ENCODE measurements at regions not wholly inside any gene's neighbourhood (a gene's known extent, or its start where the extent isn't known, plus 50 kb on each side); places are given as distances from the start of the nearest gene placed in this dataset.

- DNase-seq (ENCODE audit: low read depth, low spot score) (no peak), FAIRE-seq (no peak)
- Histone ChIP-seq H4K20me1 (ENCODE audit: control insufficient read depth, extremely low read depth, insufficient read depth, low read length) (no peaks in the 10 kb centered on the region), H3K36me3 (ENCODE audit: control insufficient read depth in 2 of 2, extremely low read depth in 1 of 2, insufficient read depth in 2 of 2, low read length in 2 of 2) (no peaks in the 10 kb centered on the region), H3K27me3 (ENCODE audit: control insufficient read depth, extremely low read depth, insufficient read depth, low read length) (no peaks in the 10 kb centered on the region), H3K27ac (ENCODE audit: control insufficient read depth, insufficient read depth, low read length) (no peak overlapping the region), H3K4me1 (ENCODE audit: control insufficient read depth, extremely low read depth, insufficient read depth, low read length) (no peaks in the 10 kb centered on the region), H2AFZ (ENCODE audit: control insufficient read depth, low read length) (no peak overlapping the region), H3K4me2 (ENCODE audit: control insufficient read depth, extremely low read depth, insufficient read depth, low read depth, low read length) (no peak overlapping the region), H3K79me2 (ENCODE audit: control insufficient read depth, insufficient read depth, low read length) (no peaks in the 10 kb centered on the region), H3K9ac (ENCODE audit: control insufficient read depth, extremely low read depth, insufficient read depth, low read length) (no peak overlapping the region), H3K9me3 (ENCODE audit: control insufficient read depth, low read depth, low read length) (no peaks in the 10 kb centered on the region), H3K9me1 (ENCODE audit: control insufficient read depth, extremely low read depth, insufficient read depth, low read length) (no peaks in the 10 kb centered on the region), H3K4me3 (ENCODE audit: control insufficient read depth in 2 of 3, extremely low read depth in 1 of 3, insufficient read depth in 2 of 3, low read depth in 1 of 3, low read length in 3 of 3) (no peak overlapping the region)
- dilution Hi-C loops (cut with MboI; ENCODE audit: extremely low pct_ligation_motif_present, low sequenced_read_pairs) = no loop called here
- TF ChIP-seq CTCF (optimal IDR thresholded peaks at IDR 0.05 in 1 of 3, IDR thresholded peaks at IDR 0.05 in 1 of 3, conservative IDR thresholded peaks at IDR 0.05 in 1 of 3; ENCODE audit: extremely low read depth in 1 of 3, insufficient read depth in 2 of 3, low read length in 3 of 3) (no peak), EZH2 (IDR thresholded peaks at IDR 0.05; ENCODE audit: low read length) (no peak)
Measured at GRCh38 chr18:42177390-42177789, 222.4 kb downstream of the PIK3C3 start.

GRCh38 chr18:42178376-42179080 lies 223.5 kb downstream of the PIK3C3 start:
- Histone ChIP-seq H3K9ac (ENCODE audit: control insufficient read depth, extremely low read depth, insufficient read depth, low read length) (no peak overlapping the region), H3K4me1 (ENCODE audit: control insufficient read depth, extremely low read depth, insufficient read depth, low read length) (peaks cover 7% of the 10 kb centered on the region), H3K9me3 (ENCODE audit: control insufficient read depth, low read depth, low read length) (no peaks in the 10 kb centered on the region), H3K9me1 (ENCODE audit: control insufficient read depth, extremely low read depth, insufficient read depth, low read length) (no peaks in the 10 kb centered on the region), H3K79me2 (ENCODE audit: control insufficient read depth, insufficient read depth, low read length) (no peaks in the 10 kb centered on the region), H3K36me3 (ENCODE audit: control insufficient read depth in 2 of 2, extremely low read depth in 1 of 2, insufficient read depth in 2 of 2, low read length in 2 of 2) (no peaks in the 10 kb centered on the region), H3K27ac (ENCODE audit: control insufficient read depth, insufficient read depth, low read length) (no peak overlapping the region), H4K20me1 (ENCODE audit: control insufficient read depth, extremely low read depth, insufficient read depth, low read length) (no peaks in the 10 kb centered on the region), H3K27me3 (ENCODE audit: control insufficient read depth, extremely low read depth, insufficient read depth, low read length) (no peaks in the 10 kb centered on the region), H2AFZ (ENCODE audit: control insufficient read depth, low read length) (no peak overlapping the region), H3K4me2 (ENCODE audit: control insufficient read depth, extremely low read depth, insufficient read depth, low read depth, low read length) (no peak overlapping the region), H3K4me3 (ENCODE audit: control insufficient read depth in 2 of 3, extremely low read depth in 1 of 3, insufficient read depth in 2 of 3, low read depth in 1 of 3, low read length in 3 of 3) (no peak overlapping the region)
- no peak for TF ChIP-seq EZH2 (IDR thresholded peaks at IDR 0.05; ENCODE audit: low read length)
- no peak for TF ChIP-seq CTCF (optimal IDR thresholded peaks at IDR 0.05 in 1 of 3, IDR thresholded peaks at IDR 0.05 in 1 of 3, conservative IDR thresholded peaks at IDR 0.05 in 1 of 3; ENCODE audit: extremely low read depth in 1 of 3, insufficient read depth in 2 of 3, low read length in 3 of 3)
- DNase-seq (ENCODE audit: low read depth, low spot score) (no peak), FAIRE-seq (no peak)
- dilution Hi-C loops (cut with MboI; ENCODE audit: extremely low pct_ligation_motif_present, low sequenced_read_pairs) = no loop called here
